Uterus (tissue), 3 donors: ENCODE measurements at regions not wholly inside any gene's neighbourhood (a gene's known extent, or its start where the extent isn't known, plus 50 kb on each side); places are given as distances from the start of the nearest gene placed in this dataset.

Experiments used
- DNase-seq, 2 donors: peaks; one replicate each; pipeline ENCODE4 v3.0.0-alpha.2; 2019 to 2020
- H3K27ac ChIP-seq, 2 donors: fragments of 200-600 bp; sonication (generic); 1 replicate in 1 of 2; 2 replicates in 1 of 2; pipeline ENCODE4 v1.5.1; 2016 to 2018
- H3K27me3 ChIP-seq, 2 donors: fragments of 200-600 bp; sonication (generic); one replicate each; pipeline ENCODE4 v1.5.1; 2018 to 2019; ENCODE audit warnings: control low read depth in 1 of 2
- H3K36me3 ChIP-seq, 2 donors: fragments of 200-600 bp; sonication (generic); one replicate each; pipeline ENCODE4 v1.5.1; 2019; ENCODE audit warnings: control low read depth in 1 of 2
- H3K4me1 ChIP-seq, 2 donors: fragments of 200-600 bp; sonication (generic); one replicate each; pipeline ENCODE4 v1.5.1; 2018 to 2019; ENCODE audit warnings: control low read depth in 1 of 2
- H3K4me3 ChIP-seq, 2 donors: fragments of 200-600 bp; sonication (generic); 1 replicate in 1 of 2; 2 replicates in 1 of 2; pipeline ENCODE4 v1.5.1; 2018 to 2019; ENCODE audit warnings: mild to moderate bottlenecking in 1 of 2
- H3K9me3 ChIP-seq, 2 donors: fragments of 200-600 bp; sonication (generic); one replicate each; pipeline ENCODE4 v1.5.1; 2019; ENCODE audit warnings: control low read depth in 1 of 2
- POLR2A ChIP-seq, 2 donors: fragments of 450-650 bp; IDR thresholded peaks; one replicate each; pipeline ENCODE4 v1.6.1; 2016; ENCODE audit warnings: antibody characterized with exemption in 2 of 2, mild to moderate bottlenecking in 1 of 2, moderate library complexity in 1 of 2
- intact Hi-C: fragments of 100-400 bp; cut with DNase I; formaldehyde crosslinking; loops from one replicate; pipeline ENCODE4 v1.15.1; 2023; ENCODE audit warnings: low total_unique reads
- TF ChIP-seq, protein P1 (sequence below), 4 experiments: fragments of 200-600 bp in 2 of 4; fragments of 450-650 bp in 2 of 4; sonication (generic) in 2 of 4; IDR thresholded peaks; one replicate each; pipeline ENCODE4 v1.5.1; 2016 to 2019; ENCODE audit warnings: antibody characterized with exemption in 4 of 4, mild to moderate bottlenecking in 2 of 4, moderate library complexity in 1 of 4
- donor health status: DM: yes; HTN: yes; CAD: no.

GRCh38 chr20:54716790-54717189 lies 241.4 kb downstream of the DOK5 start:
- Histone ChIP-seq H3K4me3 (no peak overlapping the region), H3K4me1 (no peaks in the 10 kb centered on the region), H3K27ac (no peak overlapping the region), H3K36me3 (no peaks in the 10 kb centered on the region), H3K9me3 (no peaks in the 10 kb centered on the region), H3K27me3 (no peaks in the 10 kb centered on the region)
- no peak for DNase-seq
- intact Hi-C loops: no loop called here
- no peak for TF ChIP-seq POLR2A (IDR thresholded peaks at IDR 0.05)
- TF ChIP-seq, protein P1, sequence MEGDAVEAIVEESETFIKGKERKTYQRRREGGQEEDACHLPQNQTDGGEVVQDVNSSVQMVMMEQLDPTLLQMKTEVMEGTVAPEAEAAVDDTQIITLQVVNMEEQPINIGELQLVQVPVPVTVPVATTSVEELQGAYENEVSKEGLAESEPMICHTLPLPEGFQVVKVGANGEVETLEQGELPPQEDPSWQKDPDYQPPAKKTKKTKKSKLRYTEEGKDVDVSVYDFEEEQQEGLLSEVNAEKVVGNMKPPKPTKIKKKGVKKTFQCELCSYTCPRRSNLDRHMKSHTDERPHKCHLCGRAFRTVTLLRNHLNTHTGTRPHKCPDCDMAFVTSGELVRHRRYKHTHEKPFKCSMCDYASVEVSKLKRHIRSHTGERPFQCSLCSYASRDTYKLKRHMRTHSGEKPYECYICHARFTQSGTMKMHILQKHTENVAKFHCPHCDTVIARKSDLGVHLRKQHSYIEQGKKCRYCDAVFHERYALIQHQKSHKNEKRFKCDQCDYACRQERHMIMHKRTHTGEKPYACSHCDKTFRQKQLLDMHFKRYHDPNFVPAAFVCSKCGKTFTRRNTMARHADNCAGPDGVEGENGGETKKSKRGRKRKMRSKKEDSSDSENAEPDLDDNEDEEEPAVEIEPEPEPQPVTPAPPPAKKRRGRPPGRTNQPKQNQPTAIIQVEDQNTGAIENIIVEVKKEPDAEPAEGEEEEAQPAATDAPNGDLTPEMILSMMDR (IDR thresholded peaks at IDR 0.05): no peak

GRCh38 chr20:54716174-54716747 lies 240.9 kb downstream of the DOK5 start:
- no peak overlapping the region for H3K4me3 ChIP-seq
- H3K9me3 ChIP-seq: no peaks in the 10 kb centered on the region
- intact Hi-C loops: no loop called here
- H3K36me3 ChIP-seq: no peaks in the 10 kb centered on the region
- H3K27ac ChIP-seq: no peak overlapping the region
- no peaks in the 10 kb centered on the region for H3K27me3 ChIP-seq
- DNase-seq: no peak
- H3K4me1 ChIP-seq: no peaks in the 10 kb centered on the region
- TF ChIP-seq, protein P1 (IDR thresholded peaks at IDR 0.05): no peak
- TF ChIP-seq POLR2A (IDR thresholded peaks at IDR 0.05): no peak

DNA sequence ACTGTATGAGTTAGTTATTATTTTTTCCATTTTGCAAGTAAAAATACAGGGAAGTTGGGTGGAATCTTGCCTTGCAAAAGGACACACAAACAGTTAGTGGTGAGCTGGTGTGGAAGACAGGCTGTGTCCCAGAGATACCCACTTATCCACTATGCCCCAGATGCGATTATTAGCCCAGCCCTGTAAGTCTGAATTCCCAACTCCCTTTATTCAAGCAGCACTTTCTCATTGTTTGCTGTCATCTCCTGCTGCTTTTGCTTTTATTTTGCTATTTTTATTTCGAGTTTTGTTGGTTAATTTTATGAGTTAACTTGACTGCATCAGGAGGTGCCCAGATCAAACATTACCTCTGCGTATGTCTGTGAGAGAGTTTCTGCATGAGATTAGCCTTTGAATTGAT lies 239.4 kb downstream of the DOK5 start:
- H3K36me3 ChIP-seq: no peaks in the 10 kb centered on the region
- no peak overlapping the region for H3K27ac ChIP-seq
- no peak for TF ChIP-seq POLR2A (IDR thresholded peaks at IDR 0.05)
- TF ChIP-seq, protein P1 (IDR thresholded peaks at IDR 0.05): no peak
- no peaks in the 10 kb centered on the region for H3K27me3 ChIP-seq
- no peak overlapping the region for H3K4me3 ChIP-seq
- H3K9me3 ChIP-seq: no peaks in the 10 kb centered on the region
- no peaks in the 10 kb centered on the region for H3K4me1 ChIP-seq
- intact Hi-C loops: no loop called here
- DNase-seq: no peak

DNA sequence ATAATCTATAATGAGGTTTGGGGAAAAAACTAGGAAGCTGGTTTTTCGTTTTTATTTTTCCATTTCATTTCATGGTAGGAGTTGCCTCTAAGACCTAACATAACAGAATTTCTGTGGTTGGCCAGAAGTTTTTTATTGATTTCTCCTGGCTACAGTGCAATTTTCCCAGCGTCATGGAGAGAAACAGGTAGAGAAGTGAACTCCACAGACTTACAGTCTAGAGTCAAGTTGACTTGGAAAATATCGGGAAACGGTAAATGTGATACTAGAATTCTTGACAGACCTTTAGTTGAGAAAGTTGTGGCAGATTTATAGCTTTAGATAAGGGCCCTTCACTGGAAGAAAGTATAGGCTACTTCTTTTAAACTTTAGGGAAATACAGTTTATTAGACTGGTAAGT lies 238.3 kb downstream of the DOK5 start:
- Histone ChIP-seq H3K4me1 (no peaks in the 10 kb centered on the region), H3K27me3 (no peaks in the 10 kb centered on the region), H3K9me3 (no peaks in the 10 kb centered on the region), H3K4me3 (no peak overlapping the region), H3K36me3 (no peaks in the 10 kb centered on the region), H3K27ac (no peak overlapping the region)
- intact Hi-C loops: no loop called here
- DNase-seq: no peak
- no peak for TF ChIP-seq POLR2A (IDR thresholded peaks at IDR 0.05)
- TF ChIP-seq, protein P1 (IDR thresholded peaks at IDR 0.05): no peak

- H3K36me3 ChIP-seq: no peaks in the 10 kb centered on the region
- H3K27me3 ChIP-seq: no peaks in the 10 kb centered on the region
- TF ChIP-seq, protein P1 (IDR thresholded peaks at IDR 0.05): no peak
- TF ChIP-seq POLR2A (IDR thresholded peaks at IDR 0.05): no peak
- no peaks in the 10 kb centered on the region for H3K9me3 ChIP-seq
- H3K4me3 ChIP-seq: no peak overlapping the region
- no peaks in the 10 kb centered on the region for H3K4me1 ChIP-seq
- no peak overlapping the region for H3K27ac ChIP-seq
- intact Hi-C loops: no loop called here
- DNase-seq: no peak
These were observed 235.7 kb downstream of the DOK5 start for GRCh38 chr20:54711071-54711470.
